Liver (tissue), 8 donors: ENCODE measurements at regions not wholly inside any gene's neighbourhood (a gene's known extent, or its start where the extent isn't known, plus 50 kb on each side); places are given as distances from the start of the nearest gene placed in this dataset.

Source experiments
- DNase-seq: peaks from one replicate; pipeline ENCODE4 v3.0.0-alpha.2; 2017; ENCODE audit warnings: low spot score
- H3K27ac ChIP-seq, 2 donors: one replicate each; pipeline ENCODE4 v1.7.0; 2013; ENCODE audit warnings: inconsistent platforms in 2 of 2, low read length in 2 of 2, control low read depth in 1 of 2, low read depth in 1 of 2, mild to moderate bottlenecking in 1 of 2
- H3K27me3 ChIP-seq, 4 donors: one replicate each; pipeline versions ENCODE4 v1.6.1 to v1.7.0; 2013; ENCODE audit warnings: low read length in 3 of 4, inconsistent platforms in 1 of 4, mild to moderate bottlenecking in 1 of 4, moderate library complexity in 1 of 4; ENCODE audit not compliant: control insufficient read depth in 4 of 4, insufficient read depth in 4 of 4
- H3K36me3 ChIP-seq, 4 donors: one replicate each; pipeline versions ENCODE4 v1.6.1 to v1.7.0; 2013; ENCODE audit warnings: low read length in 3 of 4, mild to moderate bottlenecking in 3 of 4, low read depth in 1 of 4, moderate library complexity in 1 of 4; ENCODE audit not compliant: control insufficient read depth in 4 of 4, insufficient read depth in 3 of 4
- H3K4me1 ChIP-seq, 4 donors: one replicate each; pipeline versions ENCODE4 v1.6.1 to v1.7.0; 2013; ENCODE audit warnings: low read length in 3 of 4, mild to moderate bottlenecking in 3 of 4, moderate library complexity in 1 of 4; ENCODE audit not compliant: control insufficient read depth in 4 of 4, insufficient read depth in 4 of 4
- H3K4me3 ChIP-seq, 3 donors: one replicate each; pipeline versions ENCODE4 v1.6.1 to v1.7.0; 2013; ENCODE audit warnings: low read length in 3 of 3, control low read depth in 1 of 3, low read depth in 1 of 3, mild to moderate bottlenecking in 1 of 3
- H3K9ac ChIP-seq, 2 donors: one replicate each; pipeline ENCODE4 v1.7.0; 2013; ENCODE audit warnings: low read length in 2 of 2, mild to moderate bottlenecking in 2 of 2, moderate library complexity in 2 of 2, control low read depth in 1 of 2, low read depth in 1 of 2
- H3K9me3 ChIP-seq, 4 donors: one replicate each; pipeline versions ENCODE4 v1.6.1 to v1.7.0; 2013; ENCODE audit warnings: low read length in 3 of 4; ENCODE audit not compliant: control insufficient read depth in 4 of 4
- EGR1 ChIP-seq, 2 donors: IDR thresholded peaks; 2 replicates each; pipeline ENCODE4 v1.6.1; 2016 to 2018; ENCODE audit warnings: antibody characterized with exemption in 2 of 2, low read depth in 2 of 2
- FOXA1 ChIP-seq: IDR thresholded peaks from 2 replicates; pipeline ENCODE4 v1.6.1; 2016; ENCODE audit warnings: antibody characterized with exemption
- FOXA2 ChIP-seq: IDR thresholded peaks from 2 replicates; pipeline ENCODE4 v1.6.1; 2016; ENCODE audit warnings: antibody characterized with exemption
- GABPA ChIP-seq, 2 donors: IDR thresholded peaks in 1 of 2; conservative IDR thresholded peaks in 1 of 2; 2 replicates each; pipeline ENCODE4 v1.6.1; 2016; ENCODE audit warnings: antibody characterized with exemption in 2 of 2, mild to moderate bottlenecking in 1 of 2, moderate library complexity in 1 of 2
- HNF4A ChIP-seq, 2 donors: conservative IDR thresholded peaks; 2 replicates each; pipeline ENCODE4 v1.6.1; 2016; ENCODE audit warnings: antibody characterized with exemption in 2 of 2, mild to moderate bottlenecking in 2 of 2
- HNF4G ChIP-seq: IDR thresholded peaks from 2 replicates; pipeline ENCODE4 v1.6.1; 2016; ENCODE audit warnings: antibody characterized with exemption
- JUND ChIP-seq, 2 donors: IDR thresholded peaks; 2 replicates each; pipeline ENCODE4 v1.6.1; 2016; ENCODE audit warnings: antibody characterized with exemption in 2 of 2
- NR2F2 ChIP-seq: IDR thresholded peaks from 2 replicates; pipeline ENCODE4 v1.6.1; 2016; ENCODE audit warnings: antibody characterized with exemption
- RAD21 ChIP-seq, 2 donors: IDR thresholded peaks; 2 replicates each; pipeline ENCODE4 v1.6.1; 2016; ENCODE audit warnings: antibody characterized with exemption in 2 of 2, mild to moderate bottlenecking in 2 of 2
- RXRA ChIP-seq, 2 donors: IDR thresholded peaks; 2 replicates each; pipeline ENCODE4 v1.6.1; 2017 to 2018; ENCODE audit warnings: antibody characterized with exemption in 2 of 2, mild to moderate bottlenecking in 1 of 2
- SP1 ChIP-seq: IDR thresholded peaks from 2 replicates; pipeline ENCODE4 v1.6.1; 2018; ENCODE audit warnings: antibody characterized with exemption, mild to moderate bottlenecking
- TAF1 ChIP-seq: conservative IDR thresholded peaks from 2 replicates; pipeline ENCODE4 v1.6.1; 2016; ENCODE audit warnings: antibody characterized with exemption, mild to moderate bottlenecking
- YY1 ChIP-seq: IDR thresholded peaks from 2 replicates; pipeline ENCODE4 v1.6.1; 2016; ENCODE audit warnings: antibody characterized with exemption, mild to moderate bottlenecking
- WGBS: extraction: QIAGEN DNeasy Blood & Tissue Kit; methylation state at CpG from one replicate; pipeline ENCODE4 v1.1.7; 2013; 5-methylcytosine and 5-hydroxymethylcytosine counted together
- TF ChIP-seq, protein P1 (sequence below): IDR thresholded peaks from 2 replicates; pipeline ENCODE4 v1.6.1; 2016; ENCODE audit warnings: antibody characterized with exemption
- TF ChIP-seq, protein P2 (sequence below): IDR thresholded peaks from 2 replicates; pipeline ENCODE4 v1.6.1; 2016; ENCODE audit warnings: antibody characterized with exemption
- TF ChIP-seq, protein P3 (sequence below): IDR thresholded peaks from 2 replicates; pipeline ENCODE4 v1.6.1; 2016; ENCODE audit warnings: antibody characterized with exemption
- TF ChIP-seq, protein P4 (sequence below): IDR thresholded peaks from 2 replicates; pipeline ENCODE4 v1.6.1; 2016; ENCODE audit warnings: antibody characterized with exemption, mild to moderate bottlenecking
- TF ChIP-seq, protein P5 (sequence below): fragments of 150-350 bp; IDR thresholded peaks from 2 replicates; pipeline ENCODE4 v1.5.1; 2017; ENCODE audit warnings: improper control_type of control experiment, low read depth, low read length; ENCODE audit not compliant: missing input control
- donor health status: healthy.
- donor health status: healthy.
- donor health status: healthy.
- donor health status: healthy.
- donor health status: healthy.

DNA sequence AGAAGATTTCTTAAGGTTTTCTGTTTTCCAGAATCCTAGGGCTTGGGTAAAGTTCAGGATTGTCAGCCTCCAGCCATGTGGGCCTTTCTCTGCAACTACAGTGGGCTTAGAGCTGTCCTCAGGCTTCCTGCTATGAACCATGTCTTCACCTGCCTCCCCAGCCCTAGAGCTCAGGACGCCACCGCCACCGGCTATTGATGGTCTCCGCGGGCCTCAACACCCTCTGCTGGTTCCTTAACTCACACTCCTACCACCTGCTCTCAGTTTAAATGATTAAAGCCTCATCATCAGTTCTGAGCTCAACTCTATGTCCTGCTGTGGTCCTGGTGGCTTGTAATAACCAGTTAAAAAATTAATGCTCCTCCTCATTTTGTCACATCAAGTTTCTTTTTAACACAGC lies 221.0 kb downstream of the EFNB2 start (continued):
- TF ChIP-seq EGR1 (IDR thresholded peaks at IDR 0.05; ENCODE audit: low read depth in 2 of 2) (no peak), FOXA2 (no peak)
- TF ChIP-seq, protein P1, sequence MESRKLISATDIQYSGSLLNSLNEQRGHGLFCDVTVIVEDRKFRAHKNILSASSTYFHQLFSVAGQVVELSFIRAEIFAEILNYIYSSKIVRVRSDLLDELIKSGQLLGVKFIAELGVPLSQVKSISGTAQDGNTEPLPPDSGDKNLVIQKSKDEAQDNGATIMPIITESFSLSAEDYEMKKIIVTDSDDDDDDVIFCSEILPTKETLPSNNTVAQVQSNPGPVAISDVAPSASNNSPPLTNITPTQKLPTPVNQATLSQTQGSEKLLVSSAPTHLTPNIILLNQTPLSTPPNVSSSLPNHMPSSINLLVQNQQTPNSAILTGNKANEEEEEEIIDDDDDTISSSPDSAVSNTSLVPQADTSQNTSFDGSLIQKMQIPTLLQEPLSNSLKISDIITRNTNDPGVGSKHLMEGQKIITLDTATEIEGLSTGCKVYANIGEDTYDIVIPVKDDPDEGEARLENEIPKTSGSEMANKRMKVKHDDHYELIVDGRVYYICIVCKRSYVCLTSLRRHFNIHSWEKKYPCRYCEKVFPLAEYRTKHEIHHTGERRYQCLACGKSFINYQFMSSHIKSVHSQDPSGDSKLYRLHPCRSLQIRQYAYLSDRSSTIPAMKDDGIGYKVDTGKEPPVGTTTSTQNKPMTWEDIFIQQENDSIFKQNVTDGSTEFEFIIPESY: no peak

DNA sequence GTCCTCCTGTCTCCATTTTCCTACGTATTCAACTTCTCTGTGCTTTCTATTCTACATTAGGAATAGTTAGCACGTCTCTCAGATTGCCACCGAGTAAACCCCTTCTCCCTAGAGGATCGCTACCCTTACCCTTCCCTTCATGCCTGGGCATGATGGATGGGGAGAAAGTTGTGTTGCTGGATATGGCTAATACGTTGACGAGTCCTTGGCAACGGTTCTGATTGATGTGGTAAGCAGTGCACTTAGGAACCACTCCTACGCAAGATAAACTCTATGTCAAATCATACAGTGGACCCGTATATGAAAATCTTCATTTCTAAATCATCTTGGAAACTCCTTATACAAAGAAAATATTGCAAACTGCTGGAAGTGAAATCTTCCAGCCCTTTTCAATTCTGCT lies 224.5 kb downstream of the EFNB2 start:
- TF ChIP-seq SP1 (no peak), RXRA (IDR thresholded peaks at IDR 0.05) (no peak), YY1 (no peak), GABPA (IDR thresholded peaks at IDR 0.05 in 1 of 2, conservative IDR thresholded peaks at IDR 0.05 in 1 of 2) (no peak), NR2F2 (no peak), HNF4G (no peak), EGR1 (IDR thresholded peaks at IDR 0.05; ENCODE audit: low read depth in 2 of 2) (no peak)
- TF ChIP-seq, protein P2, sequence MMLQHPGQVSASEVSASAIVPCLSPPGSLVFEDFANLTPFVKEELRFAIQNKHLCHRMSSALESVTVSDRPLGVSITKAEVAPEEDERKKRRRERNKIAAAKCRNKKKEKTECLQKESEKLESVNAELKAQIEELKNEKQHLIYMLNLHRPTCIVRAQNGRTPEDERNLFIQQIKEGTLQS: no peak
- TF ChIP-seq, protein P3, sequence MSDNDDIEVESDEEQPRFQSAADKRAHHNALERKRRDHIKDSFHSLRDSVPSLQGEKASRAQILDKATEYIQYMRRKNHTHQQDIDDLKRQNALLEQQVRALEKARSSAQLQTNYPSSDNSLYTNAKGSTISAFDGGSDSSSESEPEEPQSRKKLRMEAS: no peak

DNA sequence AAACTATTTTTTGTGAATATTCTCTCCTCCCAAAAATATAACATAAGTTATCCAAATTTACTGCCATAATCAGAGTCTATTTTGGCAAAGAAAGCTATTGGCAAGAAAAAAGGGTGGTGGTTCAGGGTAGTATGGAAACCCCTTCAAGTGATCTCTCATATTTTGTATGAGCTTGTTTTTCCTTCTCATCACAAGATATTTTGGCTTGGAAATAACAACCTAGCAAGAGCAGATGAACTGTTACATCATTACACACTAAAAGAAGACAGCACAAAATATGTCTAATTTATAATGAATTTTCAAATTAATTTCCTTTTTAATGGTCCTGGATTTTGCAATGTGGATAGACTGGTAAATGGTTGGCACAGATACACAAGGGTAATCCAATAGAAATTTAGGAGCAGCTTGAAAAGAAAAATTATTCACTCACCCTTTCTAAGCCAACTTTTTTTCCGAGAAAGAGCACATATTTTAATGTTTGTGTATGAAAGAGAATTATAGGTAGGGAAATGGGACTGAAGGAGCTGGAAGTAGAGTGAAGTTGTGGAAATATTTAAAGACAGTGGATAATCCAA lies 225.1 kb downstream of the EFNB2 start:
- H3K27ac ChIP-seq: no peak overlapping the region
- peaks cover 0 to 3% (median 0%) of the 10 kb centered on the region in 4 donors for H3K27me3 ChIP-seq
- H3K9me3 ChIP-seq: no peaks in the 10 kb centered on the region
- DNase-seq: no peak
- no peak overlapping the region for H3K4me3 ChIP-seq
- H3K4me1 ChIP-seq: no peaks in the 10 kb centered on the region
- no peaks in the 10 kb centered on the region for H3K36me3 ChIP-seq
- WGBS: 84% methylated on average over 1 of the region's 1 CpG
- H3K9ac ChIP-seq: no peak overlapping the region
- TF ChIP-seq HNF4A (conservative IDR thresholded peaks at IDR 0.05): no peak
- no peak for TF ChIP-seq EGR1 (IDR thresholded peaks at IDR 0.05; ENCODE audit: low read depth in 2 of 2)
- TF ChIP-seq YY1: no peak
- TF ChIP-seq, protein P4, sequence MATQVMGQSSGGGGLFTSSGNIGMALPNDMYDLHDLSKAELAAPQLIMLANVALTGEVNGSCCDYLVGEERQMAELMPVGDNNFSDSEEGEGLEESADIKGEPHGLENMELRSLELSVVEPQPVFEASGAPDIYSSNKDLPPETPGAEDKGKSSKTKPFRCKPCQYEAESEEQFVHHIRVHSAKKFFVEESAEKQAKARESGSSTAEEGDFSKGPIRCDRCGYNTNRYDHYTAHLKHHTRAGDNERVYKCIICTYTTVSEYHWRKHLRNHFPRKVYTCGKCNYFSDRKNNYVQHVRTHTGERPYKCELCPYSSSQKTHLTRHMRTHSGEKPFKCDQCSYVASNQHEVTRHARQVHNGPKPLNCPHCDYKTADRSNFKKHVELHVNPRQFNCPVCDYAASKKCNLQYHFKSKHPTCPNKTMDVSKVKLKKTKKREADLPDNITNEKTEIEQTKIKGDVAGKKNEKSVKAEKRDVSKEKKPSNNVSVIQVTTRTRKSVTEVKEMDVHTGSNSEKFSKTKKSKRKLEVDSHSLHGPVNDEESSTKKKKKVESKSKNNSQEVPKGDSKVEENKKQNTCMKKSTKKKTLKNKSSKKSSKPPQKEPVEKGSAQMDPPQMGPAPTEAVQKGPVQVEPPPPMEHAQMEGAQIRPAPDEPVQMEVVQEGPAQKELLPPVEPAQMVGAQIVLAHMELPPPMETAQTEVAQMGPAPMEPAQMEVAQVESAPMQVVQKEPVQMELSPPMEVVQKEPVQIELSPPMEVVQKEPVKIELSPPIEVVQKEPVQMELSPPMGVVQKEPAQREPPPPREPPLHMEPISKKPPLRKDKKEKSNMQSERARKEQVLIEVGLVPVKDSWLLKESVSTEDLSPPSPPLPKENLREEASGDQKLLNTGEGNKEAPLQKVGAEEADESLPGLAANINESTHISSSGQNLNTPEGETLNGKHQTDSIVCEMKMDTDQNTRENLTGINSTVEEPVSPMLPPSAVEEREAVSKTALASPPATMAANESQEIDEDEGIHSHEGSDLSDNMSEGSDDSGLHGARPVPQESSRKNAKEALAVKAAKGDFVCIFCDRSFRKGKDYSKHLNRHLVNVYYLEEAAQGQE: no peak
- no peak for TF ChIP-seq FOXA2
- TF ChIP-seq NR2F2: no peak
- TF ChIP-seq, protein P2: no peak
- no peak for TF ChIP-seq JUND (IDR thresholded peaks at IDR 0.05)
- no peak for TF ChIP-seq FOXA1
- TF ChIP-seq, protein P5, sequence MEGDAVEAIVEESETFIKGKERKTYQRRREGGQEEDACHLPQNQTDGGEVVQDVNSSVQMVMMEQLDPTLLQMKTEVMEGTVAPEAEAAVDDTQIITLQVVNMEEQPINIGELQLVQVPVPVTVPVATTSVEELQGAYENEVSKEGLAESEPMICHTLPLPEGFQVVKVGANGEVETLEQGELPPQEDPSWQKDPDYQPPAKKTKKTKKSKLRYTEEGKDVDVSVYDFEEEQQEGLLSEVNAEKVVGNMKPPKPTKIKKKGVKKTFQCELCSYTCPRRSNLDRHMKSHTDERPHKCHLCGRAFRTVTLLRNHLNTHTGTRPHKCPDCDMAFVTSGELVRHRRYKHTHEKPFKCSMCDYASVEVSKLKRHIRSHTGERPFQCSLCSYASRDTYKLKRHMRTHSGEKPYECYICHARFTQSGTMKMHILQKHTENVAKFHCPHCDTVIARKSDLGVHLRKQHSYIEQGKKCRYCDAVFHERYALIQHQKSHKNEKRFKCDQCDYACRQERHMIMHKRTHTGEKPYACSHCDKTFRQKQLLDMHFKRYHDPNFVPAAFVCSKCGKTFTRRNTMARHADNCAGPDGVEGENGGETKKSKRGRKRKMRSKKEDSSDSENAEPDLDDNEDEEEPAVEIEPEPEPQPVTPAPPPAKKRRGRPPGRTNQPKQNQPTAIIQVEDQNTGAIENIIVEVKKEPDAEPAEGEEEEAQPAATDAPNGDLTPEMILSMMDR: no peak
- no peak for TF ChIP-seq TAF1
- no peak for TF ChIP-seq GABPA (IDR thresholded peaks at IDR 0.05 in 1 of 2, conservative IDR thresholded peaks at IDR 0.05 in 1 of 2)
- no peak for TF ChIP-seq SP1
- TF ChIP-seq RAD21 (IDR thresholded peaks at IDR 0.05): no peak
- TF ChIP-seq HNF4G: no peak

More for the DNA sequence above, 224.5 kb downstream of the EFNB2 start:
- Histone ChIP-seq H3K27me3 (peaks cover 0 to 3% (median 0%) of the 10 kb centered on the region in 4 donors), H3K4me3 (no peak overlapping the region), H3K36me3 (no peaks in the 10 kb centered on the region), H3K27ac (no peak overlapping the region), H3K4me1 (no peaks in the 10 kb centered on the region), H3K9me3 (no peaks in the 10 kb centered on the region), H3K9ac (no peak overlapping the region)
- WGBS: 69% methylated on average over 9 of the region's 9 CpGs
- no peak for DNase-seq
